CD4-positive, alpha-beta T cell (primary cell): ENCODE measurements at regions not wholly inside any gene's neighbourhood (a gene's known extent, or its start where the extent isn't known, plus 50 kb on each side); places are given as distances from the start of the nearest gene placed in this dataset.

Source experiments
- ATAC-seq: fragments of 200-7000 bp; cut with Tn5 transposase; one replicate; pipeline ENCODE4 v1.10.0; 2022; ENCODE audit warnings: mild to moderate bottlenecking; ENCODE audit not compliant: poor library complexity
- CTCF ChIA-PET: fragments of 350-600 bp; sonication (Branson Sonifier 250); formaldehyde crosslinking; loops from one replicate; lab custom pipeline; 2021; ENCODE audit warnings: antibody characterized with exemption, inconsistent platforms; lab: Charles Lee
- POLR2A ChIA-PET: fragments of 350-600 bp; sonication (Branson Sonifier 250); formaldehyde crosslinking; loops from one replicate; lab custom pipeline; 2021; ENCODE audit warnings: antibody characterized with exemption, inconsistent platforms; lab: Charles Lee
- DNase-seq, 14 experiments: peaks; one replicate each; pipeline ENCODE4 v3.0.0-alpha.2; 2013 to 2020; ENCODE audit warnings: mixed read lengths in 2 of 14
- H3K27ac ChIP-seq, 2 donors: one replicate each; pipeline versions ENCODE4 v1.5.1 to v1.7.0; 2013; ENCODE audit warnings: low read length in 2 of 2, low read depth in 1 of 2, mild to moderate bottlenecking in 1 of 2
- H3K27me3 ChIP-seq, 2 experiments: 1 replicate in 1 of 2; 2 replicates in 1 of 2; pipeline versions ENCODE4 v1.6.1 to v1.7.0; 2013; ENCODE audit warnings: low read length in 2 of 2, control low read depth in 1 of 2, mild to moderate bottlenecking in 1 of 2, moderate library complexity in 1 of 2; ENCODE audit not compliant: insufficient read depth in 2 of 2, control insufficient read depth in 1 of 2
- H3K36me3 ChIP-seq: one replicate; pipeline ENCODE4 v1.6.1; 2013; ENCODE audit warnings: low read length, control low read depth; ENCODE audit not compliant: insufficient read depth
- H3K4me1 ChIP-seq: one replicate; pipeline ENCODE4 v1.6.1; 2013; ENCODE audit warnings: low read length, control low read depth; ENCODE audit not compliant: insufficient read depth
- H3K4me3 ChIP-seq: one replicate; pipeline ENCODE4 v1.5.1; 2013; ENCODE audit warnings: mild to moderate bottlenecking, low read length, moderate library complexity
- H3K9me3 ChIP-seq, 2 experiments: 1 replicate in 1 of 2; 2 replicates in 1 of 2; pipeline versions ENCODE4 v1.6.1 to v1.7.0; 2013; ENCODE audit warnings: low read length in 2 of 2, mild to moderate bottlenecking in 2 of 2, control low read depth in 1 of 2, moderate library complexity in 1 of 2; ENCODE audit not compliant: control insufficient read depth in 1 of 2, insufficient read depth in 1 of 2
- H3K27ac Mint-ChIP-seq: one replicate; pipeline ENCODE4 v1.8.0; 2020; ENCODE audit warnings: mixed read lengths
- H3K27me3 Mint-ChIP-seq: one replicate; pipeline ENCODE4 v1.8.0; 2021; ENCODE audit warnings: mixed read lengths
- H3K36me3 Mint-ChIP-seq: one replicate; pipeline ENCODE4 v1.8.0; 2021; ENCODE audit warnings: low read depth, mixed read lengths
- H3K4me1 Mint-ChIP-seq: one replicate; pipeline ENCODE4 v1.8.0; 2021; ENCODE audit warnings: low read depth, mixed read lengths
- H3K4me3 Mint-ChIP-seq: one replicate; pipeline ENCODE4 v1.8.0; 2020; ENCODE audit warnings: mild to moderate bottlenecking, mixed read lengths
- H3K9me3 Mint-ChIP-seq: one replicate; pipeline ENCODE4 v1.8.0; 2020; ENCODE audit warnings: mixed read lengths
- intact Hi-C, 2 experiments: fragments of 100-400 bp; cut with DNase I in 1 of 2; cut with micrococcal nuclease in 1 of 2; formaldehyde crosslinking; loops; one replicate each; pipeline versions ENCODE4 v1.15.1 to v1.9.0; 2023 to 2025; cut with DNase I, micrococcal nuclease
- TF ChIP-seq, protein P1 (sequence below): fragments of 200-600 bp; IDR thresholded peaks from one replicate; pipeline ENCODE4 v1.8.0; 2022; ENCODE audit warnings: antibody characterized with exemption, mild to moderate bottlenecking

DNA sequence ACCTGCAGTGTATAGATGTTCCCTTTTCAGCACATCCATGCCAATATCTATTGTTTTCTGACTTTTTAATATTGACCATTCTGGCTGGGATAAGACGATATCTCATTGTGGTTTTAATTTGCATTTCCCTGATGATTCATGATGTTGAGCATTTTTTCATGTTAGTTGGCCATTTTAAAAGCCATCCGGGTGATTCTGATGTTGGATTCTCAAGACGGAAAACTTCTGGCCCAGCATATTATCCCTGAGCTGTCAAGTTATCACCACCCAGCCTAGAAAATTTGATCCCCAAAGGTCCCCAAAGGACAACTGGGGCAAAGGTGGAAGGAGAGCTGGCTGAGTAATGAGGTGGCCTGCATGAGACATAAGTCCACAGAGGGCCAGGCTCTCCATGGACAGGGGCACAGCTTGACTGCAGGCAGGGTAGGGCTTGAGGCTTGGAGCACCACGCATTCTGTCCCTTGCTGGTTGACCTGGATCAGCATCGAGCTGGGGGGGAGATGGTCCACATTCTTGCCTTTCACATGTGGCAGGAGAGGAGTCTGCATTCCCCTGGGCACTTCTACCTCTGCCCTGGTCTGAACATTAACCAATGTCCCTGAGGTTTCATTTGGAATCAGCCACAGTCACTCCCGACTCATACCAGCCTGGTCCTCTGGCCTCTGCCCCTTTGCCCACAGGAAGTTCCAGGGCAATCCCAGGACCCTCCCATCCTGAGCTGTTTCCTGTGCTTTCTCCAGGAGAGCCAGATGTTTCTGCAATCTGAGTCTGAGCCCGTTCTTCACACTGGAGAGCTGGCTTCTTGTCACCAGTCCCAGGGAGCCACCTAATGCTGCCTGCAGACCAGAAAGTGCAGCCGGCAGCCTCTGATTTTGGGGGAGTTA lies 69.2 kb downstream of the ISG20 start:
- Histone ChIP-seq H3K9me3 (peaks cover 0 to 6% of the 10 kb centered on the region in 2 experiments), H3K27ac (no peak overlapping the region), H3K36me3 (no peaks in the 10 kb centered on the region), H3K27me3 (peaks cover 40 to 50% of the 10 kb centered on the region in 2 experiments), H3K4me1 (peaks cover 12% of the 10 kb centered on the region), H3K4me3 (no peak overlapping the region)
- ATAC-seq (no peak), DNase-seq (no peak)
- no peak overlapping the region for H3K4me3 Mint-ChIP-seq
- ChIA-PET POLR2A (no interaction called here), CTCF (no interaction called here)
- H3K27me3 Mint-ChIP-seq = peaks cover 59% of the 10 kb centered on the region
- peaks cover 13% of the 10 kb centered on the region for H3K4me1 Mint-ChIP-seq
- H3K27ac Mint-ChIP-seq = no peak overlapping the region
- intact Hi-C loops = no loop called here
- TF ChIP-seq, protein P1, sequence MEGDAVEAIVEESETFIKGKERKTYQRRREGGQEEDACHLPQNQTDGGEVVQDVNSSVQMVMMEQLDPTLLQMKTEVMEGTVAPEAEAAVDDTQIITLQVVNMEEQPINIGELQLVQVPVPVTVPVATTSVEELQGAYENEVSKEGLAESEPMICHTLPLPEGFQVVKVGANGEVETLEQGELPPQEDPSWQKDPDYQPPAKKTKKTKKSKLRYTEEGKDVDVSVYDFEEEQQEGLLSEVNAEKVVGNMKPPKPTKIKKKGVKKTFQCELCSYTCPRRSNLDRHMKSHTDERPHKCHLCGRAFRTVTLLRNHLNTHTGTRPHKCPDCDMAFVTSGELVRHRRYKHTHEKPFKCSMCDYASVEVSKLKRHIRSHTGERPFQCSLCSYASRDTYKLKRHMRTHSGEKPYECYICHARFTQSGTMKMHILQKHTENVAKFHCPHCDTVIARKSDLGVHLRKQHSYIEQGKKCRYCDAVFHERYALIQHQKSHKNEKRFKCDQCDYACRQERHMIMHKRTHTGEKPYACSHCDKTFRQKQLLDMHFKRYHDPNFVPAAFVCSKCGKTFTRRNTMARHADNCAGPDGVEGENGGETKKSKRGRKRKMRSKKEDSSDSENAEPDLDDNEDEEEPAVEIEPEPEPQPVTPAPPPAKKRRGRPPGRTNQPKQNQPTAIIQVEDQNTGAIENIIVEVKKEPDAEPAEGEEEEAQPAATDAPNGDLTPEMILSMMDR = no peak
- H3K9me3 Mint-ChIP-seq = no peaks in the 10 kb centered on the region
- H3K36me3 Mint-ChIP-seq = no peaks in the 10 kb centered on the region

DNA sequence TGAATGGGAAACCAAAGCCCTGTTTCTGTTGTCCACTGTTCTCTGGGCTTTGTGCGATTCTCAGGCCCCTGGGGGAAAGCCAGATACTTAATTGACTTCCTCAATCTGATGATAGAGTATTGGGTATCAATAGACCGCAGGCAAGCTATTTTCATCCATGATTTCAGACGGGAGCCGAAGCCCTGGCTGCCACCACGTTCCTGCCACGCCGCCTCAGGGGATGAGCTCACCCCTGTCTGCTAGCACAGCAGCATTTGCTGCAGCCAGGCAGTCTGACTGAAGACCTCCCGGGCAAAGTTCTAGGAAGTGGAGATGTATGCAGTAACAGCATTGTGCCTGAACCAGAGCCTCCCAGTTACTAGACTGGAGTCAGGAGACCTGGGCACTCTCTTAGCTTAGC lies 69.8 kb downstream of the ISG20 start:
- Mint-ChIP-seq H3K27me3 (peaks cover 64% of the 10 kb centered on the region), H3K4me1 (peaks cover 13% of the 10 kb centered on the region), H3K9me3 (no peaks in the 10 kb centered on the region), H3K27ac (no peak overlapping the region), H3K36me3 (no peaks in the 10 kb centered on the region), H3K4me3 (no peak overlapping the region)
- TF ChIP-seq, protein P1 = no peak
- Histone ChIP-seq H3K9me3 (peaks cover 0 to 6% of the 10 kb centered on the region in 2 experiments), H3K27me3 (peaks cover 40 to 56% of the 10 kb centered on the region in 2 experiments), H3K4me3 (no peak overlapping the region), H3K36me3 (no peaks in the 10 kb centered on the region), H3K4me1 (peaks cover 12% of the 10 kb centered on the region), H3K27ac (no peak overlapping the region)
- ChIA-PET POLR2A (no interaction called here), CTCF (no interaction called here)
- intact Hi-C loops = no loop called here
- DNase-seq = peak in 1 of 14 experiments; percentile 9
- ATAC-seq = no peak

DNA sequence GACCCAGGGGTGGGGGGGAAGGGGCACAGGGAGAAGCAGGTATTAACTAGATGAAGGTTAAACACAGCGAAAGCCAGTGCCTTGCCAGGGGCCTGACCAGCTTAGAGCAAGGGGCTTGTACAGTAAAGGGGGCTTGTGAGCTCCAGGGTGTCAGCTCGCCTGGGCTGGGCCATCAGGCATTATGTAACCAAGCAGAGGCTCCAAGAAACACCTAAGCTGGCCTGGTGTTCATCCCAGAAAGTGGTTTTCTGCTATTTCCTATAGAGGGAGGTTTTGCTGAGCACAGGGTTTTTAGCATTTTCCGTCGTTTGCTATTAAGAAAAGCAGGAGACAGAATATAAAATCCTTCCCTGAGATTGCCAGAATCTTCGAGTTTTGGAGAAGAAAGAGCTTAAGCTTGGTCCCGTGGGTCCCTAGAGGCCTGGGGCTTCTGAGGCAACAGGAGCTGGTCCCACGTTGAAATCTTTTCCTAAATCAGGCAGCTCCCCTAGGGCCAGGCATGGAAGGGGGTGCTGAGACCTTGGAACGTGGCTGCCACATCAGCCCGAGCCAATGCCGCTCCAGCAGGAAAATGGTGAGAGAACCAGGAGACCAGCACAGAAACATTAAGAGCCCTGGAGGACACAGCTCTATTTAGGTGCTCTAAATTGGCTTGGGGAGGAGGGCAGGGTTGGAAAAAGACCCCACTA lies 71.4 kb downstream of the ISG20 start:
- Mint-ChIP-seq H3K9me3 (no peaks in the 10 kb centered on the region), H3K4me3 (no peak overlapping the region), H3K36me3 (no peaks in the 10 kb centered on the region), H3K4me1 (peaks cover 9% of the 10 kb centered on the region), H3K27ac (no peak overlapping the region), H3K27me3 (peaks cover 60% of the 10 kb centered on the region)
- Histone ChIP-seq H3K27me3 (peaks cover 44 to 60% of the 10 kb centered on the region in 2 experiments), H3K36me3 (no peaks in the 10 kb centered on the region), H3K4me3 (no peak overlapping the region), H3K9me3 (peaks cover 0 to 6% of the 10 kb centered on the region in 2 experiments), H3K27ac (no peak overlapping the region), H3K4me1 (peaks cover 8% of the 10 kb centered on the region)
- ChIA-PET CTCF (no interaction called here), POLR2A (no interaction called here)
- intact Hi-C loops = no loop called here
- ATAC-seq (no peak), DNase-seq (no peak)
- TF ChIP-seq, protein P1 = no peak
